HCT116 (cell line): ENCODE measurements at regions not wholly inside any gene's neighbourhood (a gene's known extent, or its start where the extent isn't known, plus 50 kb on each side); places are given as distances from the start of the nearest gene placed in this dataset.

ENCODE experiments used
- ATAC-seq: fragments of 200-7000 bp; cut with Tn5 transposase; 2 replicates; pipeline ENCODE4 v1.9.1; 2020; ENCODE audit warnings: mild to moderate bottlenecking, moderate library complexity
- BruUV-seq: library from RNA; stranded (reverse); fragments of 400-500 nt; replicated peaks from 2 replicates; lab custom pipeline; 2021; lab: Mats Ljungman, UMichigan
- CTCF ChIA-PET: fragments of 300-600 bp; sonication (Branson Sonifier 250); formaldehyde crosslinking; loops from one replicate; lab custom pipeline; 2021; ENCODE audit warnings: antibody characterized with exemption; lab: Charles Lee
- POLR2A ChIA-PET: fragments of 300-600, 350-600 bp; sonication (Branson Sonifier 250); formaldehyde crosslinking; loops from one replicate; lab custom pipeline; 2021; ENCODE audit warnings: antibody characterized with exemption; lab: Charles Lee
- RAD21 ChIA-PET, 2 experiments: fragments of 300-600 bp; sonication (Branson Sonifier 250); formaldehyde crosslinking; loops; one replicate each; lab custom pipeline; 2023; ENCODE audit warnings: low total read pairs in 2 of 2; ENCODE audit not compliant: uncharacterized antibody in 2 of 2, unreplicated experiment in 2 of 2, low non-redundant PET in 1 of 2; lab: Charles Lee
- DNase-seq: peaks from one replicate; pipeline ENCODE4 v3.0.0-alpha.2; 2010; ENCODE audit warnings: low read depth, low spot score
- H2AFZ ChIP-seq: fragments of 200-600 bp; shearing (Covaris generic), sonication (generic); 2 replicates; pipeline ENCODE4 v1.6.1; 2017; ENCODE audit warnings: low read depth, mixed run types, mixed read lengths, antibody characterized with exemption, low read length; ENCODE audit not compliant: poor library complexity, severe bottlenecking
- H3K27ac ChIP-seq: 2 replicates; pipeline ENCODE4 v1.5.1; 2012; ENCODE audit warnings: low read depth, low read length
- H3K27me3 ChIP-seq: fragments of 200-600 bp; sonication (generic); 2 replicates; pipeline ENCODE4 v1.6.1; 2016; ENCODE audit warnings: mixed run types, low read length, mixed read lengths; ENCODE audit not compliant: insufficient read depth
- H3K36me3 ChIP-seq, 2 experiments: fragments of 200-500 bp in 1 of 2; fragments of 200-600 bp in 1 of 2; sonication (Bioruptor generic) in 1 of 2; sonication (generic) in 1 of 2; 2 replicates each; pipeline versions ENCODE4 v1.5.1 to v1.6.1; 2014 to 2016; ENCODE audit warnings: low read length in 2 of 2, inconsistent platforms in 1 of 2, mixed read lengths in 1 of 2, mixed run types in 1 of 2; ENCODE audit not compliant: insufficient read depth in 2 of 2, control insufficient read depth in 1 of 2
- H3K4me1 ChIP-seq, 2 experiments: fragments of 200-600 bp in 1 of 2; sonication (generic) in 1 of 2; 2 replicates each; pipeline versions ENCODE4 v1.5.1 to v1.6.1; 2012 to 2017; ENCODE audit warnings: low read length in 2 of 2, inconsistent platforms in 1 of 2, mild to moderate bottlenecking in 1 of 2, mixed read lengths in 1 of 2, mixed run types in 1 of 2, moderate library complexity in 1 of 2; ENCODE audit not compliant: insufficient read depth in 2 of 2, control insufficient read depth in 1 of 2
- H3K4me2 ChIP-seq: fragments of 200-600 bp; sonication (generic); 2 replicates; pipeline ENCODE4 v1.6.1; 2017; ENCODE audit warnings: mixed run types, low read length, mixed read lengths
- H3K4me3 ChIP-seq, 2 experiments: fragments of 200-600 bp in 1 of 2; sonication (generic) in 1 of 2; replicated peaks in 1 of 2; 2 replicates each; pipeline ENCODE4 v1.5.1; 2011 to 2016; ENCODE audit warnings: low read length in 2 of 2, control low read depth in 1 of 2, low read depth in 1 of 2, mild to moderate bottlenecking in 1 of 2, mixed read lengths in 1 of 2, mixed run types in 1 of 2
- H3K79me2 ChIP-seq: fragments of 200-600 bp; sonication (generic); 2 replicates; pipeline ENCODE4 v1.6.1; 2017; ENCODE audit warnings: mild to moderate bottlenecking, mixed run types, low read length, moderate library complexity, mixed read lengths; ENCODE audit not compliant: insufficient read depth
- H3K9ac ChIP-seq: fragments of 200-600 bp; sonication (generic); 2 replicates; pipeline ENCODE4 v1.6.1; 2016; ENCODE audit warnings: low read length, mixed read lengths
- H3K9me2 ChIP-seq: fragments of 200-600 bp; sonication (generic), shearing (Covaris generic); 2 replicates; pipeline ENCODE4 v1.6.1; 2017; ENCODE audit warnings: mixed run types, mild to moderate bottlenecking, moderate library complexity; ENCODE audit not compliant: insufficient read depth
- H3K9me3 ChIP-seq, 2 experiments: fragments of 200-500 bp in 1 of 2; fragments of 200-600 bp in 1 of 2; sonication (Bioruptor generic) in 1 of 2; sonication (generic) in 1 of 2; 2 replicates each; pipeline ENCODE4 v1.6.1; 2014 to 2017; ENCODE audit warnings: low read length in 2 of 2, mixed read lengths in 2 of 2, inconsistent platforms in 1 of 2, low read depth in 1 of 2, mild to moderate bottlenecking in 1 of 2, mixed run types in 1 of 2, moderate library complexity in 1 of 2; ENCODE audit not compliant: control insufficient read depth in 1 of 2, insufficient read depth in 1 of 2
- H4K20me1 ChIP-seq: fragments of 200-600 bp; sonication (generic), shearing (Covaris generic); 2 replicates; pipeline ENCODE4 v1.6.1; 2017; ENCODE audit warnings: mixed run types, mild to moderate bottlenecking, moderate library complexity; ENCODE audit not compliant: insufficient read depth
- CBX3 ChIP-seq: IDR thresholded peaks from 2 replicates; pipeline ENCODE4 v1.6.1; 2012; ENCODE audit warnings: low read depth
- CEBPB ChIP-seq: IDR thresholded peaks from 2 replicates; pipeline ENCODE4 v1.6.1; 2012; ENCODE audit warnings: low read depth
- CTCF ChIP-seq, 3 experiments: fragments of 200-600 bp in 1 of 3; sonication (generic) in 1 of 3; IDR thresholded peaks in 2 of 3; conservative IDR thresholded peaks in 1 of 3; 2 replicates each; pipeline ENCODE4 v1.5.1; 2012 to 2017; ENCODE audit warnings: low read depth in 2 of 3, low read length in 2 of 3, antibody characterized with exemption in 1 of 3, borderline replicate concordance in 1 of 3, control low read depth in 1 of 3, mild to moderate bottlenecking in 1 of 3, mixed read lengths in 1 of 3, mixed run types in 1 of 3, moderate library complexity in 1 of 3; ENCODE audit not compliant: insufficient read depth in 1 of 3
- EGR1 ChIP-seq: IDR thresholded peaks from 2 replicates; pipeline ENCODE4 v1.6.1; 2012; ENCODE audit warnings: low read depth
- ELF1 ChIP-seq: IDR thresholded peaks from 2 replicates; pipeline ENCODE4 v1.6.1; 2012; ENCODE audit warnings: low read depth, borderline replicate concordance
- EZH2 ChIP-seq: fragments of 200-600 bp; sonication (generic); IDR thresholded peaks from 2 replicates; pipeline ENCODE4 v1.6.1; 2017; ENCODE audit warnings: antibody characterized with exemption, mixed run types
- EZH2phosphoT487 ChIP-seq: fragments of 200-600 bp; IDR thresholded peaks from 2 replicates; pipeline ENCODE4 v1.6.1; 2018; ENCODE audit warnings: antibody characterized with exemption, borderline replicate concordance
- FOSL1 ChIP-seq: IDR thresholded peaks from 2 replicates; pipeline ENCODE4 v1.6.1; 2012; ENCODE audit warnings: low read depth
- POLR2A ChIP-seq: IDR thresholded peaks from 2 replicates; pipeline ENCODE4 v1.7.0; 2011; ENCODE audit warnings: borderline replicate concordance; ENCODE audit not compliant: insufficient read depth, insufficient read length; ENCODE audit errors: extremely low read depth
- POLR2AphosphoS5 ChIP-seq: IDR thresholded peaks from 2 replicates; pipeline ENCODE4 v1.6.1; 2011; ENCODE audit warnings: mild to moderate bottlenecking, low read depth, low read length, moderate library complexity
- RAD21 ChIP-seq: IDR thresholded peaks from 2 replicates; pipeline ENCODE4 v1.6.1; 2012; ENCODE audit warnings: low read depth, mild to moderate bottlenecking
- REST ChIP-seq: IDR thresholded peaks from 2 replicates; pipeline ENCODE4 v1.6.1; 2012; ENCODE audit warnings: low read depth
- SIN3A ChIP-seq: IDR thresholded peaks from 2 replicates; pipeline ENCODE4 v1.6.1; 2012; ENCODE audit warnings: low read depth
- SP1 ChIP-seq: IDR thresholded peaks from 2 replicates; pipeline ENCODE4 v1.6.1; 2012; ENCODE audit warnings: low read depth
- SRF ChIP-seq: IDR thresholded peaks from 2 replicates; pipeline ENCODE4 v1.6.1; 2012; ENCODE audit warnings: low read depth
- TCF7L2 ChIP-seq: IDR thresholded peaks from 2 replicates; pipeline ENCODE4 v1.7.0; 2011; ENCODE audit warnings: borderline replicate concordance, inconsistent platforms; ENCODE audit not compliant: insufficient read depth, insufficient read length; ENCODE audit errors: extremely low read depth
- YY1 ChIP-seq: IDR thresholded peaks from 2 replicates; pipeline ENCODE4 v1.6.1; 2011; ENCODE audit warnings: low read length, low read depth, moderate library complexity, mild to moderate bottlenecking; ENCODE audit not compliant: insufficient replicate concordance; ENCODE audit errors: extremely low read depth
- intact Hi-C: fragments of 100-400 bp; cut with micrococcal nuclease; formaldehyde crosslinking; loops from 2 replicates; pipeline ENCODE4 v1.10.0; 2022

GRCh38 chr12:83470749-83471148, 784.0 kb downstream of the TMTC2 start:
- Histone ChIP-seq H3K27me3 (no peaks in the 10 kb centered on the region), H3K9me3 (no peaks in the 10 kb centered on the region), H3K4me3 (no peak overlapping the region), H2AFZ (no peak overlapping the region), H4K20me1 (no peaks in the 10 kb centered on the region), H3K27ac (no peak overlapping the region), H3K4me1 (no peaks in the 10 kb centered on the region), H3K36me3 (no peaks in the 10 kb centered on the region), H3K9ac (no peak overlapping the region), H3K9me2 (no peaks in the 10 kb centered on the region)
- CTCF ChIA-PET: no interaction called here
- intact Hi-C loops: no loop called here
- RAD21 ChIA-PET: no interaction called here
- no TSS peak for BruUV-seq
- no peak for DNase-seq
- POLR2A ChIA-PET: no interaction called here
- no peak for TF ChIP-seq SIN3A
- no peak for TF ChIP-seq TCF7L2
- TF ChIP-seq REST: no peak
- TF ChIP-seq SP1: no peak
- TF ChIP-seq SRF: no peak
- no peak for TF ChIP-seq EZH2phosphoT487
- TF ChIP-seq YY1: no peak
- TF ChIP-seq CEBPB: no peak
- no peak for TF ChIP-seq EGR1
- no peak for TF ChIP-seq POLR2AphosphoS5
- TF ChIP-seq FOSL1: no peak
- no peak for TF ChIP-seq RAD21
- TF ChIP-seq ELF1: no peak
- no peak for TF ChIP-seq CTCF (IDR thresholded peaks at IDR 0.05 in 2 of 3, conservative IDR thresholded peaks at IDR 0.05 in 1 of 3; ENCODE audit: borderline replicate concordance in 1 of 3, insufficient read depth in 1 of 3, low read depth in 2 of 3, low read length in 2 of 3)
- TF ChIP-seq POLR2A: no peak
- no peak for TF ChIP-seq CBX3
- no peak for TF ChIP-seq EZH2
- TF ChIP-seq, all 23 proteins: peak for 0
- no peak for ATAC-seq
- no peak overlapping the region for H3K4me2 ChIP-seq
- H3K79me2 ChIP-seq: no peaks in the 10 kb centered on the region
